Progenitor cell of endocrine pancreas (in vitro differentiated cells): ENCODE measurements at regions not wholly inside any gene's neighbourhood (a gene's known extent, or its start where the extent isn't known, plus 50 kb on each side); places are given as distances from the start of the nearest gene placed in this dataset.

ENCODE experiments used
- DNase-seq: peaks from one replicate; pipeline ENCODE4 v3.0.0; 2021; ENCODE audit warnings: low spot score; ENCODE audit not compliant: unreplicated experiment
- H3K27ac Mint-ChIP-seq: 2 replicates; pipeline ENCODE4 v1.8.0; 2021; ENCODE audit warnings: mild to moderate bottlenecking, moderate library complexity, mixed read lengths
- H3K27me3 Mint-ChIP-seq: 2 replicates; pipeline ENCODE4 v1.8.0; 2021; ENCODE audit warnings: mixed read lengths
- H3K36me3 Mint-ChIP-seq: 2 replicates; pipeline ENCODE4 v1.8.0; 2022; ENCODE audit warnings: mixed read lengths; ENCODE audit not compliant: insufficient read depth
- H3K4me1 Mint-ChIP-seq: 2 replicates; pipeline ENCODE4 v1.8.0; 2021; ENCODE audit warnings: low read depth, mixed read lengths
- H3K4me3 Mint-ChIP-seq: 2 replicates; pipeline ENCODE4 v1.8.0; 2021; ENCODE audit warnings: low read depth, mild to moderate bottlenecking, moderate library complexity, mixed read lengths
- H3K9me3 Mint-ChIP-seq: 2 replicates; pipeline ENCODE4 v1.8.0; 2021; ENCODE audit warnings: low read depth, mixed read lengths
- CTCF ChIP-seq: fragments of 200-600 bp; sonication (generic); IDR thresholded peaks from one replicate; pipeline ENCODE4 v1.5.0; 2021; ENCODE audit warnings: antibody characterized with exemption, mild to moderate bottlenecking; ENCODE audit not compliant: unreplicated experiment

- Mint-ChIP-seq H3K27ac (no peak overlapping the region), H3K4me1 (no peaks in the 10 kb centered on the region), H3K9me3 (no peaks in the 10 kb centered on the region), H3K4me3 (no peak overlapping the region), H3K36me3 (no peaks in the 10 kb centered on the region), H3K27me3 (peaks cover 18% of the 10 kb centered on the region)
- TF ChIP-seq CTCF: no peak
- no peak for DNase-seq
Measured at GRCh38 chr6:11331111-11331510, 98.6 kb upstream of the NEDD9 start.

DNA sequence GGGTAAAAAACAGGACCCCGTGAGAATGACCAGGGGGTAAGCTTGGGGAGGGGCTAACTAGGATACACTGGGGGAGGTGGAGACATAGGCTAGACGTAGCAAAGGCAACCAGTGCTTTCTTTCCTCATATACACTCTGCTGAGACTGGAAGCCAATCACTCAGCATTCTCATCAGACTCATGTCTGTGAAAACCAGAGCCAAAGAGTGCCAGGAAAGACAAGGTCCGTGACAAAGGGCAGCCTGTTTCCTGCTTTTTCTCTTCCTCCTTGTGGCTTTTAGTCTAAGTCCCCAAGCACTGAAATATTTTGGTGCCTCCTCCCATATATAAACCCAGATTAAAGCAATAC, 97.9 kb upstream of the NEDD9 start:
- no peaks in the 10 kb centered on the region for H3K36me3 Mint-ChIP-seq
- TF ChIP-seq CTCF: no peak
- H3K4me3 Mint-ChIP-seq: no peak overlapping the region
- DNase-seq: no peak
- no peaks in the 10 kb centered on the region for H3K4me1 Mint-ChIP-seq
- no peak overlapping the region for H3K27ac Mint-ChIP-seq
- peaks cover 14% of the 10 kb centered on the region for H3K27me3 Mint-ChIP-seq
- H3K9me3 Mint-ChIP-seq: no peaks in the 10 kb centered on the region

GRCh38 chr6:11329726-11330412, 97.4 kb upstream of the NEDD9 start:
- DNase-seq: no peak
- H3K27me3 Mint-ChIP-seq: peaks cover 13% of the 10 kb centered on the region
- no peak overlapping the region for H3K27ac Mint-ChIP-seq
- H3K4me1 Mint-ChIP-seq: no peaks in the 10 kb centered on the region
- TF ChIP-seq CTCF: no peak
- H3K36me3 Mint-ChIP-seq: no peaks in the 10 kb centered on the region
- no peaks in the 10 kb centered on the region for H3K9me3 Mint-ChIP-seq
- H3K4me3 Mint-ChIP-seq: no peak overlapping the region

DNA sequence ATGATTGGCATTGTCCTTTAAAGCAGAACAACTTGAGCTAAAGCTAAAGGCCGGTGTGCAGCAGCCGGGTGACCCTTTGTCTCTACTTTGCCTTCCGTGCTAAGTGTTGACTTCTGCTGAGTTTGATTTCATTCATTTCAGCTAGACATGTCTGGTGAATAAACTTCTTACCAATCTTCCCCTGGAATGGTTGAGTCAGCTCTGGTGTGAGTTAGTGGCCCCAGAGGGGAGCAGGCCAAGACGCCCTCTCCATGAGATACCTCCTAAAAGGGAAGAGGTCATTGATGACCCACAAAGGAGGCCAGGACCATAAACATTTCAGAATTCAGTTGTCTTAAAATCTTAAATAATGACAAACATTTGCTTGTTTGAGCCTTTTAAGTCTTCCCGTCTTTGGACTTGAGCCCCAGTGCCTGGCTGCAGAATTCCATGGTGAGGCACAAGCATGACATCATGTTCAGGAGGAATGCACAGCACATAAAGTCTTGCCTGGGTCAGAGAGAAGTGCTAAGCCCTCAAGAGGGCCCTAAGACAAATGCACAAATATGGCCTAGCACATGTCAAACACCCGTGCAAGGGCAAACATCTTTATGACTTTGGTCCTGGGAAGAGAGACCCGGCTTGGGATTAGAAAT, 96.3 kb upstream of the NEDD9 start:
- DNase-seq: no peak
- Mint-ChIP-seq H3K4me1 (peaks cover 2% of the 10 kb centered on the region), H3K4me3 (no peak overlapping the region), H3K36me3 (no peaks in the 10 kb centered on the region), H3K9me3 (no peaks in the 10 kb centered on the region), H3K27ac (no peak overlapping the region), H3K27me3 (peaks cover 18% of the 10 kb centered on the region)
- no peak for TF ChIP-seq CTCF

DNA sequence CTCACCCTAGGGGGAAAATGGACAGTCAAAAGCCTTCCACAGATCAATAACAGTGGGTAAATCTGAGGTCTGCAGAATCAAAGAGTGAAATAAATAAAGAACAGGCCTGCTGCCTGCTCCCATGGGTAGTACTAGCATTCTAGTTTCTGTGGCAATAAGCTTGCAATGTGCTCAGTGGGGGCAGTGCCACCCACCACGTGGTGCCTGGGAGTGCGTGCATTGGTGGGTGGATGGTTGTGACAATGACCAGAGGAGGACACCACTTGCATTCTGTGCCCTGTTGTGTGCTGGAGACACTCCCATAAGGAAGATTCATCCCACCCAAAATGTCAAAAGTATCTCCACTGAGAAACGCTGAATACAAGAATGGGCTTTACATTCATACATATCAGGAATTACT, 95.5 kb upstream of the NEDD9 start:
- H3K9me3 Mint-ChIP-seq: no peaks in the 10 kb centered on the region
- TF ChIP-seq CTCF: no peak
- H3K27ac Mint-ChIP-seq: no peak overlapping the region
- no peak for DNase-seq
- H3K4me3 Mint-ChIP-seq: no peak overlapping the region
- H3K27me3 Mint-ChIP-seq: peaks cover 21% of the 10 kb centered on the region
- H3K36me3 Mint-ChIP-seq: no peaks in the 10 kb centered on the region
- H3K4me1 Mint-ChIP-seq: peaks cover 2% of the 10 kb centered on the region
